ENCODE measurements at regions not wholly inside any gene's neighbourhood (a gene's known extent, or its start where the extent isn't known, plus 50 kb on each side); places are given as distances from the start of the nearest gene placed in this dataset.

GRCh38 chr2:60603533-60604190, 50.2 kb upstream of the BCL11A start:
- Histone ChIP-seq H3K27me3 (ENCODE audit: control insufficient read depth, insufficient read depth, low read length) (no peaks in the 10 kb centered on the region), H3K4me3 (ENCODE audit: insufficient read depth, low read depth, low read length) (no peak overlapping the region), H3K36me3 (replicated peaks; ENCODE audit: control insufficient read depth, insufficient read depth, low read length) (no peaks in the 10 kb centered on the region)
- no peak for DNase-seq

- no peak overlapping the region for H3K4me3 ChIP-seq (ENCODE audit: insufficient read depth, low read depth, low read length)
- no peak for DNase-seq
- no peaks in the 10 kb centered on the region for H3K36me3 ChIP-seq (replicated peaks; ENCODE audit: control insufficient read depth, insufficient read depth, low read length)
- H3K27me3 ChIP-seq (ENCODE audit: control insufficient read depth, insufficient read depth, low read length) = no peaks in the 10 kb centered on the region
Observed at GRCh38 chr2:60604486-60605064, 51.1 kb upstream of the BCL11A start.

GRCh38 chr2:60605866-60606265, 52.4 kb upstream of the BCL11A start:
- Histone ChIP-seq H3K36me3 (replicated peaks; ENCODE audit: control insufficient read depth, insufficient read depth, low read length) (no peaks in the 10 kb centered on the region), H3K4me3 (ENCODE audit: insufficient read depth, low read depth, low read length) (no peak overlapping the region), H3K27me3 (ENCODE audit: control insufficient read depth, insufficient read depth, low read length) (no peaks in the 10 kb centered on the region)
- DNase-seq = no peak

- Histone ChIP-seq H3K4me3 (ENCODE audit: insufficient read depth, low read depth, low read length) (no peak overlapping the region), H3K27me3 (ENCODE audit: control insufficient read depth, insufficient read depth, low read length) (no peaks in the 10 kb centered on the region), H3K36me3 (replicated peaks; ENCODE audit: control insufficient read depth, insufficient read depth, low read length) (no peaks in the 10 kb centered on the region)
- no peak for DNase-seq
Observed at GRCh38 chr2:60608679-60609078, 55.2 kb upstream of the BCL11A start.

GRCh38 chr2:60612033-60612432, 58.6 kb upstream of the BCL11A start:
- Histone ChIP-seq H3K27me3 (ENCODE audit: control insufficient read depth, insufficient read depth, low read length) (no peaks in the 10 kb centered on the region), H3K4me3 (ENCODE audit: insufficient read depth, low read depth, low read length) (no peak overlapping the region), H3K36me3 (replicated peaks; ENCODE audit: control insufficient read depth, insufficient read depth, low read length) (no peaks in the 10 kb centered on the region)
- DNase-seq = no peak

GRCh38 chr2:60614319-60614718, 60.9 kb upstream of the BCL11A start:
- Histone ChIP-seq H3K4me3 (ENCODE audit: insufficient read depth, low read depth, low read length) (no peak overlapping the region), H3K36me3 (replicated peaks; ENCODE audit: control insufficient read depth, insufficient read depth, low read length) (no peaks in the 10 kb centered on the region), H3K27me3 (ENCODE audit: control insufficient read depth, insufficient read depth, low read length) (no peaks in the 10 kb centered on the region)
- no peak for DNase-seq

GRCh38 chr2:60621688-60622429, 68.4 kb upstream of the BCL11A start:
- H3K4me3 ChIP-seq (ENCODE audit: insufficient read depth, low read depth, low read length) = no peak overlapping the region
- no peak for DNase-seq
- no peaks in the 10 kb centered on the region for H3K27me3 ChIP-seq (ENCODE audit: control insufficient read depth, insufficient read depth, low read length)
- H3K36me3 ChIP-seq (replicated peaks; ENCODE audit: control insufficient read depth, insufficient read depth, low read length) = no peaks in the 10 kb centered on the region

GRCh38 chr2:60623040-60623439, 69.6 kb upstream of the BCL11A start:
- DNase-seq = no peak
- Histone ChIP-seq H3K36me3 (replicated peaks; ENCODE audit: control insufficient read depth, insufficient read depth, low read length) (no peaks in the 10 kb centered on the region), H3K27me3 (ENCODE audit: control insufficient read depth, insufficient read depth, low read length) (no peaks in the 10 kb centered on the region), H3K4me3 (ENCODE audit: insufficient read depth, low read depth, low read length) (no peak overlapping the region)

- DNase-seq = no peak
- no peaks in the 10 kb centered on the region for H3K27me3 ChIP-seq (ENCODE audit: control insufficient read depth, insufficient read depth, low read length)
- no peaks in the 10 kb centered on the region for H3K36me3 ChIP-seq (replicated peaks; ENCODE audit: control insufficient read depth, insufficient read depth, low read length)
- H3K4me3 ChIP-seq (ENCODE audit: insufficient read depth, low read depth, low read length) = no peak overlapping the region
Observed at GRCh38 chr2:60627412-60627811, 74.0 kb upstream of the BCL11A start.

GRCh38 chr2:60628026-60628425, 74.6 kb upstream of the BCL11A start:
- DNase-seq = no peak
- Histone ChIP-seq H3K4me3 (ENCODE audit: insufficient read depth, low read depth, low read length) (no peak overlapping the region), H3K27me3 (ENCODE audit: control insufficient read depth, insufficient read depth, low read length) (no peaks in the 10 kb centered on the region; the same call in 1 of the 2 replicates), H3K36me3 (replicated peaks; ENCODE audit: control insufficient read depth, insufficient read depth, low read length) (no peaks in the 10 kb centered on the region)

- no peaks in the 10 kb centered on the region for H3K36me3 ChIP-seq (replicated peaks; ENCODE audit: control insufficient read depth, insufficient read depth, low read length)
- H3K27me3 ChIP-seq (ENCODE audit: control insufficient read depth, insufficient read depth, low read length) = no peaks in the 10 kb centered on the region; the same call in 1 of the 2 replicates
- no peak overlapping the region for H3K4me3 ChIP-seq (ENCODE audit: insufficient read depth, low read depth, low read length)
- no peak for DNase-seq
Observed at GRCh38 chr2:60628615-60629304, 75.3 kb upstream of the BCL11A start.

GRCh38 chr2:60629305-60629662, 75.8 kb upstream of the BCL11A start:
- Histone ChIP-seq H3K36me3 (replicated peaks; ENCODE audit: control insufficient read depth, insufficient read depth, low read length) (no peaks in the 10 kb centered on the region), H3K4me3 (ENCODE audit: insufficient read depth, low read depth, low read length) (no peak overlapping the region), H3K27me3 (ENCODE audit: control insufficient read depth, insufficient read depth, low read length) (no peaks in the 10 kb centered on the region; the same call in 1 of the 2 replicates)
- DNase-seq = no peak

GRCh38 chr2:60629801-60630385, 76.4 kb upstream of the BCL11A start:
- no peak for DNase-seq
- Histone ChIP-seq H3K4me3 (ENCODE audit: insufficient read depth, low read depth, low read length) (no peak overlapping the region), H3K36me3 (replicated peaks; ENCODE audit: control insufficient read depth, insufficient read depth, low read length) (no peaks in the 10 kb centered on the region), H3K27me3 (ENCODE audit: control insufficient read depth, insufficient read depth, low read length) (no peaks in the 10 kb centered on the region; the same call in 1 of the 2 replicates)

GRCh38 chr2:60633615-60634014, 80.2 kb upstream of the BCL11A start:
- no peaks in the 10 kb centered on the region for H3K36me3 ChIP-seq (replicated peaks; ENCODE audit: control insufficient read depth, insufficient read depth, low read length)
- no peaks in the 10 kb centered on the region; the same call in 1 of the 2 replicates for H3K27me3 ChIP-seq (ENCODE audit: control insufficient read depth, insufficient read depth, low read length)
- H3K4me3 ChIP-seq (ENCODE audit: insufficient read depth, low read depth, low read length) = no peak overlapping the region
- no peak for DNase-seq

All from H7 (cell line).